ENCODE measurements at regions not wholly inside any gene's neighbourhood (a gene's known extent, or its start where the extent isn't known, plus 50 kb on each side); places are given as distances from the start of the nearest gene placed in this dataset.
"Not testable (repeated sequence)": the region's sequence is repeated elsewhere in the genome, so short reads cannot be mapped to it uniquely, and the experiment has no call there.

- no peak for DNase-seq (ENCODE audit: low read depth)
Measured at GRCh38 chr2:58441643-58442042, 200.5 kb upstream of the FANCL start.

- DNase-seq (ENCODE audit: low read depth): peak; percentile 41
Measured at GRCh38 chr2:58436872-58437271, 195.7 kb upstream of the FANCL start.

- no peak for DNase-seq (ENCODE audit: low read depth)
Measured at GRCh38 chr2:58435246-58435645, 194.1 kb upstream of the FANCL start.

- no peak for DNase-seq (ENCODE audit: low read depth)
Measured at GRCh38 chr2:58434692-58435091, 193.6 kb upstream of the FANCL start.

GRCh38 chr2:58432491-58433170 lies 191.5 kb upstream of the FANCL start:
- DNase-seq (ENCODE audit: low read depth): no peak

- peak; percentile 1 for DNase-seq (ENCODE audit: low read depth)
Measured at GRCh38 chr2:58429014-58429875, 188.1 kb upstream of the FANCL start.

GRCh38 chr2:58428096-58429013 lies 187.2 kb upstream of the FANCL start:
- DNase-seq (ENCODE audit: low read depth): peak; percentile 41

GRCh38 chr2:58427572-58428095 lies 186.5 kb upstream of the FANCL start:
- peak; percentile 55 for DNase-seq (ENCODE audit: low read depth)

- no peak for DNase-seq (ENCODE audit: low read depth)
Measured at GRCh38 chr2:58425368-58425767, 184.2 kb upstream of the FANCL start.

- no peak for DNase-seq (ENCODE audit: low read depth)
Measured at GRCh38 chr2:58419983-58420382, 178.9 kb upstream of the FANCL start.

GRCh38 chr2:58416696-58417095 lies 175.6 kb upstream of the FANCL start:
- no peak for DNase-seq (ENCODE audit: low read depth)

GRCh38 chr2:58414506-58414905 lies 173.4 kb upstream of the FANCL start:
- no peak for DNase-seq (ENCODE audit: low read depth)

- DNase-seq (ENCODE audit: low read depth): no peak
Measured at GRCh38 chr2:58410549-58410948, 169.4 kb upstream of the FANCL start.

GRCh38 chr2:58407487-58407886 lies 166.4 kb upstream of the FANCL start:
- DNase-seq (ENCODE audit: low read depth): no peak

- no peak for DNase-seq (ENCODE audit: low read depth)
Measured at GRCh38 chr2:58405341-58405740, 164.2 kb upstream of the FANCL start.

- no peak for DNase-seq (ENCODE audit: low read depth)
Measured at GRCh38 chr2:58401936-58402335, 160.8 kb upstream of the FANCL start.

GRCh38 chr2:58398406-58398805 lies 157.3 kb upstream of the FANCL start:
- no peak for DNase-seq (ENCODE audit: low read depth)

GRCh38 chr2:58387701-58388100 lies 146.6 kb upstream of the FANCL start:
- DNase-seq (ENCODE audit: low read depth): no peak

- DNase-seq (ENCODE audit: low read depth): not testable (repeated sequence)
Measured at GRCh38 chr2:58386904-58387303, 145.8 kb upstream of the FANCL start.

GRCh38 chr2:58378152-58378551 lies 137.0 kb upstream of the FANCL start:
- DNase-seq (ENCODE audit: low read depth): no peak

- DNase-seq (ENCODE audit: low read depth): peak; percentile 8
Measured at GRCh38 chr2:58377181-58377580, 136.1 kb upstream of the FANCL start.

- DNase-seq (ENCODE audit: low read depth): peak; percentile 74
Measured at GRCh38 chr2:58376592-58376991, 135.5 kb upstream of the FANCL start.
